ENCODE measurements at regions not wholly inside any gene's neighbourhood (a gene's known extent, or its start where the extent isn't known, plus 50 kb on each side); places are given as distances from the start of the nearest gene placed in this dataset.

GRCh38 chr2:128402911-128403670 lies 84.4 kb upstream of the HS6ST1 start:
- DNase-seq: no peak

GRCh38 chr2:128403814-128404708 lies 85.4 kb upstream of the HS6ST1 start:
- DNase-seq: no peak

- no peak for DNase-seq
These were observed 86.2 kb upstream of the HS6ST1 start for GRCh38 chr2:128404709-128405466.

GRCh38 chr2:128405467-128405900 lies 86.8 kb upstream of the HS6ST1 start:
- no peak for DNase-seq

GRCh38 chr2:128405981-128406613 lies 87.4 kb upstream of the HS6ST1 start:
- DNase-seq: no peak

- no peak for DNase-seq
These were observed 88.3 kb upstream of the HS6ST1 start for GRCh38 chr2:128406736-128407554.

- DNase-seq: no peak
These were observed 90.0 kb upstream of the HS6ST1 start for GRCh38 chr2:128408349-128409305.

GRCh38 chr2:128409326-128410034 lies 90.8 kb upstream of the HS6ST1 start:
- DNase-seq: no peak

GRCh38 chr2:128410035-128410757 lies 91.5 kb upstream of the HS6ST1 start:
- DNase-seq: no peak

GRCh38 chr2:128410758-128411215 lies 92.1 kb upstream of the HS6ST1 start:
- DNase-seq: no peak

GRCh38 chr2:128411431-128411830 lies 92.8 kb upstream of the HS6ST1 start:
- DNase-seq: no peak

GRCh38 chr2:128412181-128412871 lies 93.7 kb upstream of the HS6ST1 start:
- no peak for DNase-seq

GRCh38 chr2:128413014-128413717 lies 94.5 kb upstream of the HS6ST1 start:
- DNase-seq: no peak

GRCh38 chr2:128413718-128414341 lies 95.2 kb upstream of the HS6ST1 start:
- DNase-seq: no peak

GRCh38 chr2:128414351-128414750 lies 95.7 kb upstream of the HS6ST1 start:
- DNase-seq: no peak

GRCh38 chr2:128414946-128415778 lies 96.5 kb upstream of the HS6ST1 start:
- no peak for DNase-seq

- DNase-seq: no peak
These were observed 97.1 kb upstream of the HS6ST1 start for GRCh38 chr2:128415779-128416061.

Measured in DMS79 (cell line).